Activated CD8-positive, alpha-beta T cell treated with anti-CD3 and anti-CD28 coated beads, Interleukin-2, amount 10 ng/mL, durations not matched to agents 7 days and 5 days (primary cell): ENCODE measurements at regions not wholly inside any gene's neighbourhood (a gene's known extent, or its start where the extent isn't known, plus 50 kb on each side); places are given as distances from the start of the nearest gene placed in this dataset.

Source experiments
- ATAC-seq: fragments of 150-1000 bp; cut with Tn5 transposase; one replicate; pipeline ENCODE4 v1.10.0; 2021; ENCODE audit warnings: moderate library complexity
- CTCF ChIA-PET: fragments of 350-600 bp; sonication (Branson Sonifier 250); formaldehyde crosslinking; loops from one replicate; lab custom pipeline; 2021; ENCODE audit warnings: antibody characterized with exemption; lab: Charles Lee
- POLR2A ChIA-PET: fragments of 350-600 bp; sonication (Branson Sonifier 250); formaldehyde crosslinking; loops from one replicate; lab custom pipeline; 2021; ENCODE audit warnings: antibody characterized with exemption; lab: Charles Lee
- DNase-seq: peaks from one replicate; pipeline ENCODE4 v3.0.0-alpha.2; 2020
- H3K27ac Mint-ChIP-seq: one replicate; pipeline ENCODE4 v1.8.0; 2021; ENCODE audit warnings: mild to moderate bottlenecking, mixed read lengths
- H3K27me3 Mint-ChIP-seq: one replicate; pipeline ENCODE4 v1.8.0; 2021; ENCODE audit warnings: low read depth, mixed read lengths
- H3K36me3 Mint-ChIP-seq: one replicate; pipeline ENCODE4 v1.8.0; 2021; ENCODE audit warnings: low read depth, mixed read lengths
- H3K4me1 Mint-ChIP-seq: one replicate; pipeline ENCODE4 v1.8.0; 2021; ENCODE audit warnings: low read depth, mixed read lengths
- H3K4me3 Mint-ChIP-seq: one replicate; pipeline ENCODE4 v1.8.0; 2021; ENCODE audit warnings: mild to moderate bottlenecking, mixed read lengths
- H3K9me3 Mint-ChIP-seq: one replicate; pipeline ENCODE4 v1.8.0; 2022; ENCODE audit warnings: mixed read lengths; ENCODE audit not compliant: insufficient read depth

GRCh38 chr17:70886648-70887047, 717.3 kb downstream of the KCNJ2 start:
- H3K4me1 Mint-ChIP-seq: no peaks in the 10 kb centered on the region
- no peak for ATAC-seq
- H3K4me3 Mint-ChIP-seq: no peak overlapping the region
- H3K27me3 Mint-ChIP-seq: no peaks in the 10 kb centered on the region
- H3K27ac Mint-ChIP-seq: no peak overlapping the region
- no peaks in the 10 kb centered on the region for H3K9me3 Mint-ChIP-seq
- DNase-seq: no peak
- no peaks in the 10 kb centered on the region for H3K36me3 Mint-ChIP-seq
- ChIA-PET POLR2A (no interaction called here), CTCF (no interaction called here)

GRCh38 chr17:70888324-70888723, 719.0 kb downstream of the KCNJ2 start:
- H3K27me3 Mint-ChIP-seq: no peaks in the 10 kb centered on the region
- no peak overlapping the region for H3K4me3 Mint-ChIP-seq
- H3K27ac Mint-ChIP-seq: no peak overlapping the region
- ATAC-seq (no peak), DNase-seq (no peak)
- H3K9me3 Mint-ChIP-seq: no peaks in the 10 kb centered on the region
- no peaks in the 10 kb centered on the region for H3K4me1 Mint-ChIP-seq
- H3K36me3 Mint-ChIP-seq: no peaks in the 10 kb centered on the region
- CTCF ChIA-PET: no interaction called here
- POLR2A ChIA-PET: no interaction called here

GRCh38 chr17:70891306-70891705, 722.0 kb downstream of the KCNJ2 start:
- ChIA-PET CTCF (no interaction called here), POLR2A (no interaction called here)
- ATAC-seq (no peak), DNase-seq (no peak)
- Mint-ChIP-seq H3K27me3 (no peaks in the 10 kb centered on the region), H3K27ac (no peak overlapping the region), H3K4me1 (no peaks in the 10 kb centered on the region), H3K9me3 (peaks cover 11% of the 10 kb centered on the region), H3K36me3 (no peaks in the 10 kb centered on the region), H3K4me3 (no peak overlapping the region)

- no peak for DNase-seq
- H3K4me3 Mint-ChIP-seq: no peak overlapping the region
- no peak for ATAC-seq
- H3K27me3 Mint-ChIP-seq: no peaks in the 10 kb centered on the region
- H3K9me3 Mint-ChIP-seq: peaks cover 19% of the 10 kb centered on the region
- H3K36me3 Mint-ChIP-seq: no peaks in the 10 kb centered on the region
- ChIA-PET CTCF (no interaction called here), POLR2A (no interaction called here)
- H3K4me1 Mint-ChIP-seq: no peaks in the 10 kb centered on the region
- H3K27ac Mint-ChIP-seq: no peak overlapping the region
These were observed 723.2 kb downstream of the KCNJ2 start for GRCh38 chr17:70892527-70892926.

- ChIA-PET POLR2A (no interaction called here), CTCF (no interaction called here)
- Mint-ChIP-seq H3K36me3 (no peaks in the 10 kb centered on the region), H3K9me3 (peaks cover 19% of the 10 kb centered on the region), H3K4me1 (no peaks in the 10 kb centered on the region), H3K4me3 (no peak overlapping the region), H3K27ac (no peak overlapping the region), H3K27me3 (no peaks in the 10 kb centered on the region)
- no peak for DNase-seq
- no peak for ATAC-seq
These were observed 727.5 kb downstream of the KCNJ2 start for GRCh38 chr17:70896843-70897242.

GRCh38 chr17:70897446-70897845, 728.1 kb downstream of the KCNJ2 start:
- ChIA-PET CTCF (no interaction called here), POLR2A (no interaction called here)
- H3K27me3 Mint-ChIP-seq: no peaks in the 10 kb centered on the region
- DNase-seq (no peak), ATAC-seq (no peak)
- H3K36me3 Mint-ChIP-seq: no peaks in the 10 kb centered on the region
- no peak overlapping the region for H3K27ac Mint-ChIP-seq
- no peak overlapping the region for H3K4me3 Mint-ChIP-seq
- H3K9me3 Mint-ChIP-seq: peaks cover 19% of the 10 kb centered on the region
- no peaks in the 10 kb centered on the region for H3K4me1 Mint-ChIP-seq

- Mint-ChIP-seq H3K9me3 (peaks cover 8% of the 10 kb centered on the region), H3K4me3 (no peak overlapping the region)
These were observed 732.5 kb downstream of the KCNJ2 start for GRCh38 chr17:70901870-70902269.

GRCh38 chr17:70905796-70906195, 736.5 kb downstream of the KCNJ2 start:
- H3K27ac Mint-ChIP-seq: no peak overlapping the region
- H3K4me1 Mint-ChIP-seq: no peaks in the 10 kb centered on the region
- no peak for ATAC-seq
- ChIA-PET CTCF (no interaction called here), POLR2A (no interaction called here)
- H3K9me3 Mint-ChIP-seq: peaks cover 9% of the 10 kb centered on the region
- H3K27me3 Mint-ChIP-seq: no peaks in the 10 kb centered on the region
- H3K36me3 Mint-ChIP-seq: no peaks in the 10 kb centered on the region
- no peak for DNase-seq
- no peak overlapping the region for H3K4me3 Mint-ChIP-seq

More at GRCh38 chr17:70901870-70902269, 732.5 kb downstream of the KCNJ2 start:
- ATAC-seq: no peak
- DNase-seq: no peak
- Mint-ChIP-seq H3K36me3 (no peaks in the 10 kb centered on the region), H3K27me3 (no peaks in the 10 kb centered on the region), H3K27ac (no peak overlapping the region), H3K4me1 (no peaks in the 10 kb centered on the region)
- CTCF ChIA-PET: no interaction called here
- POLR2A ChIA-PET: no interaction called here

GRCh38 chr17:70906808-70907207, 737.5 kb downstream of the KCNJ2 start:
- Mint-ChIP-seq H3K4me3 (no peak overlapping the region), H3K36me3 (no peaks in the 10 kb centered on the region), H3K9me3 (peaks cover 9% of the 10 kb centered on the region), H3K27ac (no peak overlapping the region), H3K4me1 (no peaks in the 10 kb centered on the region), H3K27me3 (no peaks in the 10 kb centered on the region)
- ChIA-PET POLR2A (no interaction called here), CTCF (no interaction called here)
- ATAC-seq (no peak), DNase-seq (no peak)

GRCh38 chr17:70912716-70913485, 743.6 kb downstream of the KCNJ2 start:
- CTCF ChIA-PET: no interaction called here
- no peak for ATAC-seq
- no peak for DNase-seq

GRCh38 chr17:70916469-70916868, 747.1 kb downstream of the KCNJ2 start:
- no peak for DNase-seq
- no peaks in the 10 kb centered on the region for H3K27me3 Mint-ChIP-seq
- H3K4me1 Mint-ChIP-seq: no peaks in the 10 kb centered on the region
- ChIA-PET CTCF (no interaction called here), POLR2A (no interaction called here)
- no peak for ATAC-seq
- H3K4me3 Mint-ChIP-seq: no peak overlapping the region
- no peaks in the 10 kb centered on the region for H3K36me3 Mint-ChIP-seq
- H3K9me3 Mint-ChIP-seq: peaks cover 14% of the 10 kb centered on the region
- no peak overlapping the region for H3K27ac Mint-ChIP-seq

More at GRCh38 chr17:70912716-70913485, 743.6 kb downstream of the KCNJ2 start:
- Mint-ChIP-seq H3K9me3 (peaks cover 8% of the 10 kb centered on the region), H3K36me3 (no peaks in the 10 kb centered on the region), H3K4me1 (no peaks in the 10 kb centered on the region), H3K27me3 (no peaks in the 10 kb centered on the region), H3K4me3 (no peak overlapping the region), H3K27ac (no peak overlapping the region)
- POLR2A ChIA-PET: no interaction called here

- DNase-seq (no peak), ATAC-seq (no peak)
- Mint-ChIP-seq H3K9me3 (peaks cover 14% of the 10 kb centered on the region), H3K27me3 (no peaks in the 10 kb centered on the region), H3K4me1 (no peaks in the 10 kb centered on the region), H3K27ac (no peak overlapping the region), H3K36me3 (no peaks in the 10 kb centered on the region), H3K4me3 (no peak overlapping the region)
- CTCF ChIA-PET: no interaction called here
- POLR2A ChIA-PET: no interaction called here
These were observed 749.9 kb downstream of the KCNJ2 start for GRCh38 chr17:70919241-70919640.

GRCh38 chr17:70920416-70920815, 751.1 kb downstream of the KCNJ2 start:
- Mint-ChIP-seq H3K4me1 (no peaks in the 10 kb centered on the region), H3K27me3 (no peaks in the 10 kb centered on the region), H3K36me3 (no peaks in the 10 kb centered on the region), H3K27ac (no peak overlapping the region), H3K4me3 (no peak overlapping the region), H3K9me3 (peaks cover 12% of the 10 kb centered on the region)
- ATAC-seq (no peak), DNase-seq (no peak)
- CTCF ChIA-PET: no interaction called here
- POLR2A ChIA-PET: no interaction called here
